ENCODE measurements at regions not wholly inside any gene's neighbourhood (a gene's known extent, or its start where the extent isn't known, plus 50 kb on each side); places are given as distances from the start of the nearest gene placed in this dataset.
"Not testable (repeated sequence)": the region's sequence is repeated elsewhere in the genome, so short reads cannot be mapped to it uniquely, and the experiment has no call there.

GRCh38 chr21:38088916-38089762, 167.7 kb upstream of the KCNJ15 start:
- Histone ChIP-seq H3K4me1 (ENCODE audit: control insufficient read depth, insufficient read depth, low read length) (no peaks in the 10 kb centered on the region), H3K36me3 (ENCODE audit: control insufficient read depth in 2 of 2, insufficient read depth in 1 of 2, low read length in 2 of 2) (no peaks in the 10 kb centered on the region), H3K4me3 (ENCODE audit: low read depth, low read length) (no peak overlapping the region), H3K9me3 (ENCODE audit: control insufficient read depth, insufficient read depth, low read depth, low read length) (no peaks in the 10 kb centered on the region), H3K27ac (ENCODE audit: extremely low read depth, low read depth, low read length) (no peak overlapping the region)
- ChIA-PET CTCF (interaction anchor here (0.7 to 1.3 kb wide), 2 partner anchors 414 to 1146 kb away, joined by 4 read pairs; no protein-coding TSS in a partner anchor), POLR2A (no interaction called here)
- no peak for TF ChIP-seq ZFP37 (tag by site-specific recombination; IDR thresholded peaks at IDR 0.05)
- TF ChIP-seq, protein P1, sequence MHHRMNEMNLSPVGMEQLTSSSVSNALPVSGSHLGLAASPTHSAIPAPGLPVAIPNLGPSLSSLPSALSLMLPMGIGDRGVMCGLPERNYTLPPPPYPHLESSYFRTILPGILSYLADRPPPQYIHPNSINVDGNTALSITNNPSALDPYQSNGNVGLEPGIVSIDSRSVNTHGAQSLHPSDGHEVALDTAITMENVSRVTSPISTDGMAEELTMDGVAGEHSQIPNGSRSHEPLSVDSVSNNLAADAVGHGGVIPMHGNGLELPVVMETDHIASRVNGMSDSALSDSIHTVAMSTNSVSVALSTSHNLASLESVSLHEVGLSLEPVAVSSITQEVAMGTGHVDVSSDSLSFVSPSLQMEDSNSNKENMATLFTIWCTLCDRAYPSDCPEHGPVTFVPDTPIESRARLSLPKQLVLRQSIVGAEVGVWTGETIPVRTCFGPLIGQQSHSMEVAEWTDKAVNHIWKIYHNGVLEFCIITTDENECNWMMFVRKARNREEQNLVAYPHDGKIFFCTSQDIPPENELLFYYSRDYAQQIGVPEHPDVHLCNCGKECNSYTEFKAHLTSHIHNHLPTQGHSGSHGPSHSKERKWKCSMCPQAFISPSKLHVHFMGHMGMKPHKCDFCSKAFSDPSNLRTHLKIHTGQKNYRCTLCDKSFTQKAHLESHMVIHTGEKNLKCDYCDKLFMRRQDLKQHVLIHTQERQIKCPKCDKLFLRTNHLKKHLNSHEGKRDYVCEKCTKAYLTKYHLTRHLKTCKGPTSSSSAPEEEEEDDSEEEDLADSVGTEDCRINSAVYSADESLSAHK (tag by site-specific recombination; IDR thresholded peaks at IDR 0.05) = no peak
- TF ChIP-seq ZNF777 (tag by site-specific recombination; IDR thresholded peaks at IDR 0.05; ENCODE audit: borderline replicate concordance) = no peak
- no peak for TF ChIP-seq ZNF24 (tag by site-specific recombination; IDR thresholded peaks at IDR 0.05)
- TF ChIP-seq ZNF138 (tag by site-specific recombination; IDR thresholded peaks at IDR 0.05; ENCODE audit: borderline replicate concordance) = no peak
- no peak for TF ChIP-seq PRDM1 (tag by site-specific recombination; IDR thresholded peaks at IDR 0.05)
- TF ChIP-seq ZNF174 (tag by site-specific recombination; IDR thresholded peaks at IDR 0.05) = no peak
- TF ChIP-seq, protein P2, sequence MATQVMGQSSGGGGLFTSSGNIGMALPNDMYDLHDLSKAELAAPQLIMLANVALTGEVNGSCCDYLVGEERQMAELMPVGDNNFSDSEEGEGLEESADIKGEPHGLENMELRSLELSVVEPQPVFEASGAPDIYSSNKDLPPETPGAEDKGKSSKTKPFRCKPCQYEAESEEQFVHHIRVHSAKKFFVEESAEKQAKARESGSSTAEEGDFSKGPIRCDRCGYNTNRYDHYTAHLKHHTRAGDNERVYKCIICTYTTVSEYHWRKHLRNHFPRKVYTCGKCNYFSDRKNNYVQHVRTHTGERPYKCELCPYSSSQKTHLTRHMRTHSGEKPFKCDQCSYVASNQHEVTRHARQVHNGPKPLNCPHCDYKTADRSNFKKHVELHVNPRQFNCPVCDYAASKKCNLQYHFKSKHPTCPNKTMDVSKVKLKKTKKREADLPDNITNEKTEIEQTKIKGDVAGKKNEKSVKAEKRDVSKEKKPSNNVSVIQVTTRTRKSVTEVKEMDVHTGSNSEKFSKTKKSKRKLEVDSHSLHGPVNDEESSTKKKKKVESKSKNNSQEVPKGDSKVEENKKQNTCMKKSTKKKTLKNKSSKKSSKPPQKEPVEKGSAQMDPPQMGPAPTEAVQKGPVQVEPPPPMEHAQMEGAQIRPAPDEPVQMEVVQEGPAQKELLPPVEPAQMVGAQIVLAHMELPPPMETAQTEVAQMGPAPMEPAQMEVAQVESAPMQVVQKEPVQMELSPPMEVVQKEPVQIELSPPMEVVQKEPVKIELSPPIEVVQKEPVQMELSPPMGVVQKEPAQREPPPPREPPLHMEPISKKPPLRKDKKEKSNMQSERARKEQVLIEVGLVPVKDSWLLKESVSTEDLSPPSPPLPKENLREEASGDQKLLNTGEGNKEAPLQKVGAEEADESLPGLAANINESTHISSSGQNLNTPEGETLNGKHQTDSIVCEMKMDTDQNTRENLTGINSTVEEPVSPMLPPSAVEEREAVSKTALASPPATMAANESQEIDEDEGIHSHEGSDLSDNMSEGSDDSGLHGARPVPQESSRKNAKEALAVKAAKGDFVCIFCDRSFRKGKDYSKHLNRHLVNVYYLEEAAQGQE (tag by site-specific recombination; IDR thresholded peaks at IDR 0.05) = no peak
- TF ChIP-seq ZNF514 (tag by site-specific recombination; IDR thresholded peaks at IDR 0.05) = no peak
- no peak for TF ChIP-seq ZNF501 (tag by site-specific recombination; IDR thresholded peaks at IDR 0.05)

GRCh38 chr21:38089763-38090046, 167.1 kb upstream of the KCNJ15 start:
- Histone ChIP-seq H3K9me3 (ENCODE audit: control insufficient read depth, insufficient read depth, low read depth, low read length) (no peaks in the 10 kb centered on the region), H3K27ac (ENCODE audit: extremely low read depth, low read depth, low read length) (no peak overlapping the region), H3K4me3 (ENCODE audit: low read depth, low read length) (no peak overlapping the region), H3K4me1 (ENCODE audit: control insufficient read depth, insufficient read depth, low read length) (no peaks in the 10 kb centered on the region), H3K36me3 (ENCODE audit: control insufficient read depth in 2 of 2, insufficient read depth in 1 of 2, low read length in 2 of 2) (no peaks in the 10 kb centered on the region)
- ChIA-PET CTCF (interaction anchor here (0.7 to 1.3 kb wide), 2 partner anchors 415 to 1146 kb away, joined by 4 read pairs; no protein-coding TSS in a partner anchor), POLR2A (no interaction called here)
- TF ChIP-seq ZNF324 (tag by site-specific recombination; IDR thresholded peaks at IDR 0.05) = no peak

DNA sequence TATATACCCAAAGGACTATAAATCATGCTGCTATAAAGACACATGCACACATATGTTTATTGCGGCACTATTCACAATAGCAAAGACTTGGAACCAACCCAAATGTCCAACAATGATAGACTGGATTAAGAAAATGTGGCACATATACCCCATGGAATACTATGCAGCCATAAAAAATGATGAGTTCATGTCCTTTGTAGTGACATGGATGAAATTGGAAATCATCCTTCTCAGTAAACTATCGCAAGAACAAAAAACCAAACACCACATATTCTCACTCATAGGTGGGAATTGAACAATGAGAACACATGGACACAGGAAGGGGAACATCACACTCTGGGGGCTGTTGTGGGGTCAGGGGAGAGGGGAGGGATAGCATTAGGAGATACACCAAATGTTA, 165.7 kb upstream of the KCNJ15 start:
- 0 out of 2 replicates have a peak, but pooled peaks have one; percentile 13 for TF ChIP-seq ZNF146 (tag by site-specific recombination; IDR thresholded peaks at IDR 0.05)
- POLR2A ChIA-PET; H3K27ac ChIP-seq (ENCODE audit: extremely low read depth, low read depth, low read length); H3K4me1 ChIP-seq (ENCODE audit: control insufficient read depth, insufficient read depth, low read length); H3K36me3 ChIP-seq (ENCODE audit: control insufficient read depth in 2 of 2, insufficient read depth in 1 of 2, low read length in 2 of 2); H3K4me3 ChIP-seq (ENCODE audit: low read depth, low read length); CTCF ChIA-PET; H3K9me3 ChIP-seq (ENCODE audit: control insufficient read depth, insufficient read depth, low read depth, low read length): not testable (repeated sequence)

DNA sequence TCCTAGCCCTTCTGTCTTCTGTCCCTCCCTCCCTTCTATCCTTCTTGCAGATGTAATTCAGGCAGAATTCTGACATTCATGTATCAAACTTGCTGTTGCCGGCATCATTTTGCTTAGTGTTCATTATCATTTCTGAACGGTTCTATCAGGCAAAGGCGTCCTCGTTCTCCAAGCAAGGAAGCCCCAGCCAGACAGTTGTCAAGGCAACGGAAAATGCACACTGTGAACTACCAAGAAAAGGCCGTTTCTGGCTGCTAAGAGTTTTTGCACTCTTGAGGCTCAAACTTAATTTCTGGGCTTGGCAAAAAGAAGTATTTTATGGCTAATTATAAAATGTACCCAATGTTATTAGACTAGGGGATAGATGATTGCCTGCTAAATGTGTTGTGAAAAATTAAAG, 164.7 kb upstream of the KCNJ15 start:
- Histone ChIP-seq H3K4me3 (ENCODE audit: low read depth, low read length) (no peak overlapping the region), H3K36me3 (ENCODE audit: control insufficient read depth in 2 of 2, insufficient read depth in 1 of 2, low read length in 2 of 2) (no peaks in the 10 kb centered on the region), H3K9me3 (ENCODE audit: control insufficient read depth, insufficient read depth, low read depth, low read length) (no peaks in the 10 kb centered on the region), H3K4me1 (ENCODE audit: control insufficient read depth, insufficient read depth, low read length) (no peaks in the 10 kb centered on the region), H3K27ac (ENCODE audit: extremely low read depth, low read depth, low read length) (no peak overlapping the region)
- ChIA-PET CTCF (no interaction called here), POLR2A (no interaction called here)
- TF ChIP-seq ZNF544 (tag by site-specific recombination; IDR thresholded peaks at IDR 0.05) = no peak
- no peak for TF ChIP-seq ZNF266 (tag by site-specific recombination; IDR thresholded peaks at IDR 0.05; ENCODE audit: low read depth)
- TF ChIP-seq KLF8 (tag by site-specific recombination; IDR thresholded peaks at IDR 0.05) = no peak
- TF ChIP-seq, protein P3, sequence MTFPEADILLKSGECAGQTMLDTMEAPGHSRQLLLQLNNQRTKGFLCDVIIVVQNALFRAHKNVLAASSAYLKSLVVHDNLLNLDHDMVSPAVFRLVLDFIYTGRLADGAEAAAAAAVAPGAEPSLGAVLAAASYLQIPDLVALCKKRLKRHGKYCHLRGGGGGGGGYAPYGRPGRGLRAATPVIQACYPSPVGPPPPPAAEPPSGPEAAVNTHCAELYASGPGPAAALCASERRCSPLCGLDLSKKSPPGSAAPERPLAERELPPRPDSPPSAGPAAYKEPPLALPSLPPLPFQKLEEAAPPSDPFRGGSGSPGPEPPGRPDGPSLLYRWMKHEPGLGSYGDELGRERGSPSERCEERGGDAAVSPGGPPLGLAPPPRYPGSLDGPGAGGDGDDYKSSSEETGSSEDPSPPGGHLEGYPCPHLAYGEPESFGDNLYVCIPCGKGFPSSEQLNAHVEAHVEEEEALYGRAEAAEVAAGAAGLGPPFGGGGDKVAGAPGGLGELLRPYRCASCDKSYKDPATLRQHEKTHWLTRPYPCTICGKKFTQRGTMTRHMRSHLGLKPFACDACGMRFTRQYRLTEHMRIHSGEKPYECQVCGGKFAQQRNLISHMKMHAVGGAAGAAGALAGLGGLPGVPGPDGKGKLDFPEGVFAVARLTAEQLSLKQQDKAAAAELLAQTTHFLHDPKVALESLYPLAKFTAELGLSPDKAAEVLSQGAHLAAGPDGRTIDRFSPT (tag by site-specific recombination; IDR thresholded peaks at IDR 0.05) = no peak
- TF ChIP-seq GLIS2 (tag by site-specific recombination; IDR thresholded peaks at IDR 0.05) = no peak
- TF ChIP-seq HOXA7 (CRISPR knock-in tag; IDR thresholded peaks at IDR 0.05; ENCODE audit: borderline replicate concordance) = no peak
- no peak for TF ChIP-seq ZNF624 (tag by site-specific recombination; IDR thresholded peaks at IDR 0.05)
- no peak for TF ChIP-seq ZBTB8A (tag by site-specific recombination; IDR thresholded peaks at IDR 0.05)
- TF ChIP-seq ZNF76 (tag by site-specific recombination; IDR thresholded peaks at IDR 0.05; ENCODE audit: borderline replicate concordance, low read depth) = no peak
